ENCODE measurements at regions not wholly inside any gene's neighbourhood (a gene's known extent, or its start where the extent isn't known, plus 50 kb on each side); places are given as distances from the start of the nearest gene placed in this dataset.

DNA sequence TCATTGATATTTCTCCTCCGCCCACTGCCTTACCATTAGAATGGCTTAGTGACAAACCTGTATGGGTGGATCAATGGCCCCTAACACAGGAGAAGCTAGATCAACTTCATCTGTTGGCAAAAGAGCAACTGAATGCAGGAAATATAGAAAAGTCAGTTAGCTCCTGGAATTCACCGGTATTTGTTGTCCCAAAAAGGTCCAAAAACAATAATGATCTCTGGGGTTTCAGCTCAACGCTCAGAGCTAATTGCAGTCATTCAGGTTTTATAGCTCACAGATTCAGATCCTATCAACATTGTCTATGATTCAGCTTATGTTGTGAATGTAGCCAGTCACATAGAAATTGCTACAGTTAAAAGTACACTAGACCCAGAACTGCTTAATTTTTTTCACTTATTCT is 124.0 kb upstream of the ZCCHC13 start:
- Histone ChIP-seq H3K4me3 (ENCODE audit: low read depth, low read length) (no peak overlapping the region), H3K27me3 (ENCODE audit: control insufficient read depth, insufficient read depth, low read length) (no peaks in the 10 kb centered on the region), H3K36me3 (ENCODE audit: control insufficient read depth, insufficient read depth, low read length) (no peaks in the 10 kb centered on the region)
- TF ChIP-seq, protein P1, sequence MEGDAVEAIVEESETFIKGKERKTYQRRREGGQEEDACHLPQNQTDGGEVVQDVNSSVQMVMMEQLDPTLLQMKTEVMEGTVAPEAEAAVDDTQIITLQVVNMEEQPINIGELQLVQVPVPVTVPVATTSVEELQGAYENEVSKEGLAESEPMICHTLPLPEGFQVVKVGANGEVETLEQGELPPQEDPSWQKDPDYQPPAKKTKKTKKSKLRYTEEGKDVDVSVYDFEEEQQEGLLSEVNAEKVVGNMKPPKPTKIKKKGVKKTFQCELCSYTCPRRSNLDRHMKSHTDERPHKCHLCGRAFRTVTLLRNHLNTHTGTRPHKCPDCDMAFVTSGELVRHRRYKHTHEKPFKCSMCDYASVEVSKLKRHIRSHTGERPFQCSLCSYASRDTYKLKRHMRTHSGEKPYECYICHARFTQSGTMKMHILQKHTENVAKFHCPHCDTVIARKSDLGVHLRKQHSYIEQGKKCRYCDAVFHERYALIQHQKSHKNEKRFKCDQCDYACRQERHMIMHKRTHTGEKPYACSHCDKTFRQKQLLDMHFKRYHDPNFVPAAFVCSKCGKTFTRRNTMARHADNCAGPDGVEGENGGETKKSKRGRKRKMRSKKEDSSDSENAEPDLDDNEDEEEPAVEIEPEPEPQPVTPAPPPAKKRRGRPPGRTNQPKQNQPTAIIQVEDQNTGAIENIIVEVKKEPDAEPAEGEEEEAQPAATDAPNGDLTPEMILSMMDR (IDR thresholded peaks at IDR 0.05; ENCODE audit: insufficient read depth, low read length, severe bottlenecking) = no peak
- DNase-seq (ENCODE audit: low read depth) (no peak), FAIRE-seq (no peak)

DNA sequence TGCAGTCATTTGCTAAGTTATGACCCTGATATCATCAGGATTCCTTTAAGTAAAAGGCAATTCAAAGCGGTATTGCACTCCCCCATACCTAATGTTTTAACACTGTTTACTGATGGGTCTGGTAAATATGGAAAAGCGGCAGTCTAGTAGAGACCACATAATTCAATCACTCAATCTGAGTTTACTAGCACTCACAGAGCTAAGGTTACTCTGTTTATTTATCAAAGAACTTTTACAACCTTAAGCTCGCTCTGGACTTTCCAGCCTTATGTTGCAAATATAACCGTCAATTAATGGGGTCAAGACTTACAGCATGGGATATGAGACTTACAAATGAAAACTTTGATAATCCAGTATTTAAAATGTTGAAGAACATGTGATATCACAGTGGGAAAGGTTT is 124.5 kb upstream of the ZCCHC13 start:
- DNase-seq (ENCODE audit: low read depth) = no peak
- TF ChIP-seq, protein P1 (IDR thresholded peaks at IDR 0.05; ENCODE audit: insufficient read depth, low read length, severe bottlenecking) = no peak
- FAIRE-seq = no peak

DNA sequence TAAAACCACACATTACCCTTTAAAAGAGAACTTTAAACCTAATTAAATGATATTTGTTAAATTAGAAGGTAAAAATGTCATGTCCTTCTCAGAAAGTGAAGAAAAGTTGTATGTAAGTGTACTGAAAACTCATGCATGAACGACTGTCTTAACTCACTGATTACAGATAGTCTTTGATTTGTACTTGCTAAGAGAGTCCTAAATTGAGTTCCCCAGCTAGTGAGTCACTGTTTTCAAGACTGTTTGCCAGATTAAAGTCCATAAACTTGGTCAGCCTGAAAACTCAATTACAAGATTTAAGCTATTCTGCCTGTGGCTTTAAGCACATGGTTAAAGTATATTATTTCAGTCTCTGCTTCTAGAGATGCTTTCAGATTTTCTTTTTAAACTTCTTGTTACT is 124.9 kb upstream of the ZCCHC13 start:
- FAIRE-seq (no peak), DNase-seq (ENCODE audit: low read depth) (peak; percentile 1)
- TF ChIP-seq, protein P1 (IDR thresholded peaks at IDR 0.05; ENCODE audit: insufficient read depth, low read length, severe bottlenecking) = no peak
- Histone ChIP-seq H3K4me3 (ENCODE audit: low read depth, low read length) (no peak overlapping the region), H3K36me3 (ENCODE audit: control insufficient read depth, insufficient read depth, low read length) (no peaks in the 10 kb centered on the region), H3K27me3 (ENCODE audit: control insufficient read depth, insufficient read depth, low read length) (no peaks in the 10 kb centered on the region)

More for the DNA sequence above, 124.5 kb upstream of the ZCCHC13 start:
- no peaks in the 10 kb centered on the region for H3K27me3 ChIP-seq (ENCODE audit: control insufficient read depth, insufficient read depth, low read length)
- H3K4me3 ChIP-seq (ENCODE audit: low read depth, low read length) = no peak overlapping the region
- H3K36me3 ChIP-seq (ENCODE audit: control insufficient read depth, insufficient read depth, low read length) = no peaks in the 10 kb centered on the region

DNA sequence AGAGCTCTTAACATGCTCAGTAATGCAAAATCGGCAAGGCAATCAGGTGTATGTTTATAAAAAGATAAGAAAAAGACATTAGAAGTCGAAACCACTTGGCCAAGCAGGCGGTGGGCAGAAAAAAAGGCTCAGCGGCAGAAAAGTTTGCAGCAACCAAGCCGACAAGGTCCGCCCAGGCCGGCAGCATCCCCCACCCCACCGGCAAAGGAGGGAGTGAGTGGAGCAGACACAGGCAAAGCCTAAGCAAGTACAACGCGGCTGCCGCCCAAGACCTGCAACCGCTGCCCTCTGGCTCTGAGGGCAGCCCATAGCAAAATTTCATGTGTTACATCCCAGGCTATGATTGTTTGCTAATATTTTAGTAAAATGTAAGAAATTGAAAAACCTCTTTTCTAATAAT is 125.4 kb upstream of the ZCCHC13 start:
- FAIRE-seq (no peak), DNase-seq (ENCODE audit: low read depth) (no peak)
- no peaks in the 10 kb centered on the region for H3K36me3 ChIP-seq (ENCODE audit: control insufficient read depth, insufficient read depth, low read length)
- TF ChIP-seq, protein P1 (IDR thresholded peaks at IDR 0.05; ENCODE audit: insufficient read depth, low read length, severe bottlenecking) = no peak
- no peak overlapping the region for H3K4me3 ChIP-seq (ENCODE audit: low read depth, low read length)
- H3K27me3 ChIP-seq (ENCODE audit: control insufficient read depth, insufficient read depth, low read length) = no peaks in the 10 kb centered on the region

DNA sequence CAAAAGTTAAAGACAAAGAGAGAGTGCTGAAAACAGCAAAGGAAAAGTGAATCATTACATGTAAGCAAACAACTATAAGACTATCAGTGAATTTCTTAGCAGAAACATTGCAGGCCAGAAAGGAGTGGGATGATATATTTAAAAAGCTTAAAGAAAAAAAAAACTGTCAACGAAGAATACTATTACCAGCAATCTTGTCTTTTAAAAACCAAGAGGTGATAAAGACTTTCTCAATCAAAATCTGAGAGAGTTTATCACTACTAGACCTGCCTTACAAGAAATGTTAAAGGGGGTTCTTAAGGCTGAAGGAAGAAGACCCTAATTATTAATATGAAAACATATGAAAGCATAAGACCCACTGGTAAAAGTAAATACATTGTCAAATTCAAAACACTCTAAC is 132.5 kb upstream of the ZCCHC13 start:
- TF ChIP-seq, protein P1 (IDR thresholded peaks at IDR 0.05; ENCODE audit: insufficient read depth, low read length, severe bottlenecking) = no peak
- Histone ChIP-seq H3K4me3 (ENCODE audit: low read depth, low read length) (no peak overlapping the region), H3K36me3 (ENCODE audit: control insufficient read depth, insufficient read depth, low read length) (no peaks in the 10 kb centered on the region), H3K27me3 (ENCODE audit: control insufficient read depth, insufficient read depth, low read length) (no peaks in the 10 kb centered on the region)
- DNase-seq (ENCODE audit: low read depth) (no peak), FAIRE-seq (no peak)

DNA sequence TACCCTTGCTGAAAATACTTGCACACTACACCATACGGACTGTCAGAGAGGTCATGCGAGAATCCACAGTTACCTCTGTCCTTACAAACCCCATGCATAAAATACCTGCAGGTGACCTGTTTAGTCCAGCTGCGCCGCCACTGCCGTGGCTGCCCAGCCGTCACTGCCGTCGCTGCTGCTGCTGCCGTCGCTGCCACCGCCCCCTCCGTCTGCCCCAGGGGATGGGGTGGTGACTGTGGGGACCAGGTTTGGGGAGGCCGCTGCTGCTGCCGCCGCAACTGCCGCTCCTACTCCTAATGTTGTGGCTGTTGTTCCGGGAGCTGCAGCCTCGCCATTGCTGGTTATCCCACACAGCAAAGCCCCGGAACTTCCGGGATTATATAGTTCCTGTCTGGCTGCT is 141.8 kb upstream of the ZCCHC13 start:
- no peak overlapping the region for H3K4me3 ChIP-seq (ENCODE audit: low read depth, low read length)
- no peak for DNase-seq (ENCODE audit: low read depth)

More for the DNA sequence above, 141.8 kb upstream of the ZCCHC13 start:
- no peak for FAIRE-seq
- TF ChIP-seq, protein P1 (IDR thresholded peaks at IDR 0.05; ENCODE audit: insufficient read depth, low read length, severe bottlenecking) = no peak
- Histone ChIP-seq H3K27me3 (ENCODE audit: control insufficient read depth, insufficient read depth, low read length) (no peaks in the 10 kb centered on the region), H3K36me3 (ENCODE audit: control insufficient read depth, insufficient read depth, low read length) (no peaks in the 10 kb centered on the region)
